ENCODE measurements at regions not wholly inside any gene's neighbourhood (a gene's known extent, or its start where the extent isn't known, plus 50 kb on each side); places are given as distances from the start of the nearest gene placed in this dataset.

GRCh38 chr4:178856139-178856800 lies 1414.0 kb upstream of the AGA start:
- H3K27me3 ChIP-seq = no peaks in the 10 kb centered on the region
- no peaks in the 10 kb centered on the region for H3K4me1 ChIP-seq
- TF ChIP-seq CTCF (IDR thresholded peaks at IDR 0.05; ENCODE audit: low read depth, low read length) = no peak
- no peaks in the 10 kb centered on the region for H3K9me3 ChIP-seq
- no peak for DNase-seq
- H3K4me3 ChIP-seq (ENCODE audit: low read depth, low read length) = no peak overlapping the region
- H3K36me3 ChIP-seq = no peaks in the 10 kb centered on the region

- Histone ChIP-seq H3K4me3 (ENCODE audit: low read depth, low read length) (no peak overlapping the region), H3K36me3 (no peaks in the 10 kb centered on the region), H3K27me3 (no peaks in the 10 kb centered on the region), H3K4me1 (no peaks in the 10 kb centered on the region), H3K9me3 (no peaks in the 10 kb centered on the region)
- DNase-seq = no peak
- TF ChIP-seq CTCF (IDR thresholded peaks at IDR 0.05; ENCODE audit: low read depth, low read length) = no peak
These were observed 1429.2 kb upstream of the AGA start for GRCh38 chr4:178871476-178871875.

GRCh38 chr4:178881937-178882336 lies 1439.7 kb upstream of the AGA start:
- H3K4me3 ChIP-seq (ENCODE audit: low read depth, low read length) = no peak overlapping the region
- no peak for TF ChIP-seq CTCF (IDR thresholded peaks at IDR 0.05; ENCODE audit: low read depth, low read length)
- no peak for DNase-seq
- no peaks in the 10 kb centered on the region for H3K27me3 ChIP-seq
- no peaks in the 10 kb centered on the region for H3K4me1 ChIP-seq
- H3K9me3 ChIP-seq = no peaks in the 10 kb centered on the region
- no peaks in the 10 kb centered on the region for H3K36me3 ChIP-seq

GRCh38 chr4:178894126-178894525 lies 1451.9 kb upstream of the AGA start:
- Histone ChIP-seq H3K36me3 (no peaks in the 10 kb centered on the region), H3K9me3 (no peaks in the 10 kb centered on the region; the same call in 1 of the 2 replicates), H3K4me1 (no peaks in the 10 kb centered on the region), H3K4me3 (ENCODE audit: low read depth, low read length) (no peak overlapping the region), H3K27me3 (no peaks in the 10 kb centered on the region)
- TF ChIP-seq CTCF (IDR thresholded peaks at IDR 0.05; ENCODE audit: low read depth, low read length) = no peak
- DNase-seq = no peak

GRCh38 chr4:178899084-178899483 lies 1456.8 kb upstream of the AGA start:
- Histone ChIP-seq H3K9me3 (no peaks in the 10 kb centered on the region), H3K36me3 (no peaks in the 10 kb centered on the region), H3K4me3 (ENCODE audit: low read depth, low read length) (no peak overlapping the region), H3K27me3 (no peaks in the 10 kb centered on the region), H3K4me1 (no peaks in the 10 kb centered on the region)
- DNase-seq = no peak
- TF ChIP-seq CTCF (IDR thresholded peaks at IDR 0.05; ENCODE audit: low read depth, low read length) = no peak

GRCh38 chr4:178917756-178918155 lies 1475.5 kb upstream of the AGA start:
- no peaks in the 10 kb centered on the region for H3K9me3 ChIP-seq
- no peaks in the 10 kb centered on the region for H3K27me3 ChIP-seq
- no peaks in the 10 kb centered on the region for H3K4me1 ChIP-seq
- no peaks in the 10 kb centered on the region for H3K36me3 ChIP-seq
- no peak for DNase-seq
- TF ChIP-seq CTCF (IDR thresholded peaks at IDR 0.05; ENCODE audit: low read depth, low read length) = no peak
- H3K4me3 ChIP-seq (ENCODE audit: low read depth, low read length) = no peak overlapping the region
